ENCODE measurements at regions not wholly inside any gene's neighbourhood (a gene's known extent, or its start where the extent isn't known, plus 50 kb on each side); places are given as distances from the start of the nearest gene placed in this dataset.
"Not testable (repeated sequence)": the region's sequence is repeated elsewhere in the genome, so short reads cannot be mapped to it uniquely, and the experiment has no call there.

GRCh38 chr7:65797086-65797485, 75.8 kb upstream of the VKORC1L1 start:
- not testable (repeated sequence) for TF ChIP-seq CTCF (conservative IDR thresholded peaks at IDR 0.05; ENCODE audit: low read depth, low read length); EZH2 (IDR thresholded peaks at IDR 0.05; ENCODE audit: low read length, unreplicated experiment); EZH2phosphoT487 (IDR thresholded peaks at IDR 0.05; ENCODE audit: borderline replicate concordance, low read length)
